Nephron progenitor cell (in vitro differentiated cells): ENCODE measurements at regions not wholly inside any gene's neighbourhood (a gene's known extent, or its start where the extent isn't known, plus 50 kb on each side); places are given as distances from the start of the nearest gene placed in this dataset.

Experiments
- DNase-seq: peaks from one replicate; pipeline ENCODE4 v3.0.0; 2021
- H3K27ac Mint-ChIP-seq: 2 replicates; pipeline ENCODE4 v1.8.0; 2021; ENCODE audit warnings: mild to moderate bottlenecking, moderate library complexity, mixed read lengths
- H3K27me3 Mint-ChIP-seq: 2 replicates; pipeline ENCODE4 v1.8.0; 2021; ENCODE audit warnings: mild to moderate bottlenecking, low read depth, mixed read lengths; ENCODE audit not compliant: poor library complexity
- H3K36me3 Mint-ChIP-seq: 2 replicates; pipeline ENCODE4 v1.8.0; 2021; ENCODE audit warnings: low read depth, mixed read lengths
- H3K4me1 Mint-ChIP-seq: 2 replicates; pipeline ENCODE4 v1.8.0; 2021; ENCODE audit warnings: mixed read lengths
- H3K4me3 Mint-ChIP-seq: 2 replicates; pipeline ENCODE4 v1.8.0; 2021; ENCODE audit warnings: mild to moderate bottlenecking, moderate library complexity, mixed read lengths
- H3K9me3 Mint-ChIP-seq: 2 replicates; pipeline ENCODE4 v1.8.0; 2021; ENCODE audit warnings: mild to moderate bottlenecking, moderate library complexity, mixed read lengths
- CTCF ChIP-seq: fragments of 200-600 bp; sonication (generic); IDR thresholded peaks from 2 replicates; pipeline ENCODE4 v1.5.0; 2021; ENCODE audit warnings: antibody characterized with exemption

DNA sequence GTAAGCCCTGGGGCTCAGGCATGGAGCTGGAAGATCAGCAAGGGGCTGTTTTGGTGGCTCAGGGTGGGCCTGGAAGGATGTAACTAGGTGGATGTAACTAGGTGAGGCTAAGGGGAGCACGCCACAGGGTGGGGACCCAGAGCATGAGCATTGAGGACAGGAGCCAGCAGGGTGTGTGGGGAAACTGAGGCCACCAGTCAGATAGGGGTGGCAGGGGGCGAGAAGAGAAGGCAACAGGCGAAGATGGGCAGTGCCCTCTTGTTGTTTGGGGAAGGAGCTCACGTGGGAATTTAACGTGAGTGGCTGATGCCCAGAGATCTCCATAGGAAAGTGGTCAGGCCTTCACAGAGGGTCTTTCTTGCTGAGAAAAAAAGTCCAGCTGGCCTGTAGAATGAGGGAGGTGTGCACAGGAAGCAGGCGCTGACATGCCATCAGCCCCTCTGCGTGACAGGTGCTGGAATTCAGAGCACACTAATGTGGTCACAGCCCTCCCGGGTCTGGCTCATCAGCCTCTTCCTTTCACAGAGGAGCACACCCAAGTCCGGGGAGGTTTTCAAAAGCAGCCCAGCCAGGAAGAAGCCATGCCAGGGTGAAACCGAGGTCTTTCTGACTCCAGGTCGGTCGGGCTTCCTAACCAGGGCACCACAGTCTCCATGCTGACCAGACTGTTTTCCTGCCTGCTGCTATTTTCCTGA is 54.6 kb upstream of the PAX6 start:
- DNase-seq: no peak
- H3K27ac Mint-ChIP-seq: no peak overlapping the region

DNA sequence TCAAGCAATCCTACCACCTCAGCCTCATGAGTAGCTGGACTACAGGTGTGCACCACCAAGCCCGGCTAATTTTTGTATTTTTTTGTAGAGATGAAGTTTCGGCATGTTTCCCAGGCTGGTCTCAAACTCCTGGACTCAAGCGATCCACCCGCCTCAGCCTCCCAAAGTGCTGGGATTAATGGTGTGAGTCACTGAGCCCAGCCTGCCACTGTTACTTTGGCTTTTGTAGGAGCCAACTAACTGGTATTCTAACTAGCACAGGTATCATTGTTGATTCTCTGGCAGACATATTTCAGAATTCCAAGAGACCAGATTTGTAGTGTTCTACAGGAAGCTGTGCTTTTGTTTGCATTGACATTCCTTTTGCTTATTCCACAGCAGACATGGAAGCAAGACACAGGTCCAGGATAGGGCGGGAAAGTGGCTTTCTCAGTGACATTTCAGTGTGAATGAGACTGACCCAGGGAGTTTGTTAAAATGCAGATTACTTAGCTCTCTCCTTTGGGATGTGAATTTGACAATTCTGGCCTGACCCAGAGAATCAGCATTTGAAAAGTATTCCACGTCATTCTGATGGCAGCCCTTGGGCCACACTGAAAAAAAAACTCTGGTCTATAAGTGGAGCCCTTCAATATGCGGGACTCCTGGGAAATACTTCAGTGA is 52.2 kb upstream of the PAX6 start:
- Mint-ChIP-seq H3K36me3 (no peaks in the 10 kb centered on the region), H3K9me3 (peaks cover 8% of the 10 kb centered on the region), H3K4me1 (no peaks in the 10 kb centered on the region), H3K27ac (no peak overlapping the region), H3K27me3 (peaks cover 39% of the 10 kb centered on the region), H3K4me3 (no peak overlapping the region)
- DNase-seq: no peak
- no peak for TF ChIP-seq CTCF

More for the DNA sequence above, 54.6 kb upstream of the PAX6 start:
- TF ChIP-seq CTCF: no peak
- Mint-ChIP-seq H3K9me3 (peaks cover 8% of the 10 kb centered on the region), H3K36me3 (no peaks in the 10 kb centered on the region), H3K4me3 (no peak overlapping the region), H3K27me3 (peaks cover 33% of the 10 kb centered on the region), H3K4me1 (peaks cover 1% of the 10 kb centered on the region)

DNA sequence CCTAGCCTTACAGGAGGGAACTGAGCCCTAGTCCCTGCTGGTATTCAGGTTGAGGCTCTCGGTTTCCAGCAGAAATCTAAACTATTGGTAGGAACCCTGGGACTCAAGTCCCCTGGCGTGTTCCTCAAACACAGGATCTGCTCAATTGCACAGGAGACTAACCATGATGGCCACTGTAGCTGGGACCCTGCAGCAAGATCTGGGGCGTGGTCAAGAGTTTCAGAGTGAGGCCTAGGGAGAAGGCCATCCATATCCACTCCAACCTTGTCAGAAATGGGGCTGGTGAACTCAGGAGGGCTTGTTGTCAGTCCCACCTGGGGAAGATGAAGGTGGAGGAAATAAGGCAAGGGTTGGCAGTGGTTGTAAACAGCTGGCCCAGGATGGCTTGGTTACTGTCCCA is 49.9 kb upstream of the PAX6 start:
- Mint-ChIP-seq H3K36me3 (no peaks in the 10 kb centered on the region), H3K27me3 (peaks cover 43% of the 10 kb centered on the region), H3K9me3 (peaks cover 8% of the 10 kb centered on the region), H3K4me1 (no peaks in the 10 kb centered on the region), H3K27ac (no peak overlapping the region), H3K4me3 (no peak overlapping the region)
- DNase-seq: no peak
- TF ChIP-seq CTCF: no peak
